Keratinocyte (primary cell): ENCODE measurements at regions not wholly inside any gene's neighbourhood (a gene's known extent, or its start where the extent isn't known, plus 50 kb on each side); places are given as distances from the start of the nearest gene placed in this dataset.
"Not testable (repeated sequence)": the region's sequence is repeated elsewhere in the genome, so short reads cannot be mapped to it uniquely, and the experiment has no call there.

Source experiments
- EZH2 ChIP-seq: IDR thresholded peaks from one replicate; pipeline ENCODE4 v1.6.1; 2012; ENCODE audit warnings: inconsistent platforms, mild to moderate bottlenecking, low read length, moderate library complexity
- TF ChIP-seq, protein P1 (sequence below), 3 experiments: IDR thresholded peaks in 1 of 3; conservative IDR thresholded peaks in 1 of 3; optimal IDR thresholded peaks in 1 of 3; 2 replicates in 2 of 3; 3 replicates in 1 of 3; pipeline versions ENCODE3 to v1.5.1; 2011; ENCODE audit warnings: low read length in 3 of 3, mild to moderate bottlenecking in 3 of 3, moderate library complexity in 2 of 3, control low read depth in 1 of 3, inconsistent platforms in 1 of 3; ENCODE audit not compliant: insufficient read depth in 2 of 3; ENCODE audit errors: extremely low read depth in 1 of 3

DNA sequence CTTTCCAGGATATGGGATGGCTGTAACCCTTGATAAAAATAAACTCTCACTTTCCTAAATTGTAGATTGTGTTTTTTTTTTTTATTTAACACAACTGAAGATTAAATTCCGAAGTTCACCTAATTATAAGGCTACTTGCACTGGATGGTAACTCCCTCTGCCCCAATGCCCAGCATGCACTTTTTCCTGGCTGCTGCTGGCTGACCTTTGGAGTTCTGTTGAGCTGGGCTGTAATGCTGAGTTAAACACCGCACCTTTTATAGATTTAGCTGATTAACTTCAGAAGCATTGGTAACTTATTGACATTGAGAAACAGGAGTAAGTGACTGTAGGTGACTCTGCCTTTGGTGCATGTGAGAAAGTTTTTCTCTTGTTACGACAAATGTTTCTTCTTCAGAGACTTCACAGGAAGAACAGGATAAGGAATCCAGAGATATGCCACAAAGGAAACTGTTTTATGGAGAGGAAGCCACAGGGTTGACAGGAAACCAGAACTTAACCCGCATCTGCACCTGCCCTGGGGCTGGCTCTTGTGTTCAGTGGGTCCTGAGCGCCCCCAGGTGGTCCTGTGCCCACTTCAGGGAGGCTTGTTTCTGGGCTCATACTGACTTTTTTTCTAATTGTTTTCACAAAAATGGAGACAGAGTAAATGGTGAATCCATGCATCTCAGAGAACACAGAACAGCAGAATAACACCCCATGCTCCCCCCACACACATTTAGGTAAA is 1240.3 kb downstream of the TMEM121 start:
- TF ChIP-seq, protein P1, sequence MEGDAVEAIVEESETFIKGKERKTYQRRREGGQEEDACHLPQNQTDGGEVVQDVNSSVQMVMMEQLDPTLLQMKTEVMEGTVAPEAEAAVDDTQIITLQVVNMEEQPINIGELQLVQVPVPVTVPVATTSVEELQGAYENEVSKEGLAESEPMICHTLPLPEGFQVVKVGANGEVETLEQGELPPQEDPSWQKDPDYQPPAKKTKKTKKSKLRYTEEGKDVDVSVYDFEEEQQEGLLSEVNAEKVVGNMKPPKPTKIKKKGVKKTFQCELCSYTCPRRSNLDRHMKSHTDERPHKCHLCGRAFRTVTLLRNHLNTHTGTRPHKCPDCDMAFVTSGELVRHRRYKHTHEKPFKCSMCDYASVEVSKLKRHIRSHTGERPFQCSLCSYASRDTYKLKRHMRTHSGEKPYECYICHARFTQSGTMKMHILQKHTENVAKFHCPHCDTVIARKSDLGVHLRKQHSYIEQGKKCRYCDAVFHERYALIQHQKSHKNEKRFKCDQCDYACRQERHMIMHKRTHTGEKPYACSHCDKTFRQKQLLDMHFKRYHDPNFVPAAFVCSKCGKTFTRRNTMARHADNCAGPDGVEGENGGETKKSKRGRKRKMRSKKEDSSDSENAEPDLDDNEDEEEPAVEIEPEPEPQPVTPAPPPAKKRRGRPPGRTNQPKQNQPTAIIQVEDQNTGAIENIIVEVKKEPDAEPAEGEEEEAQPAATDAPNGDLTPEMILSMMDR (optimal IDR thresholded peaks at IDR 0.05 in 1 of 3, IDR thresholded peaks at IDR 0.05 in 1 of 3, conservative IDR thresholded peaks at IDR 0.05 in 1 of 3; ENCODE audit: extremely low read depth in 1 of 3, insufficient read depth in 2 of 3, low read length in 3 of 3), result not testable (repeated sequence)
- TF ChIP-seq EZH2, result not testable (repeated sequence)
